Stimulated activated CD4-positive, alpha-beta T cell treated with anti-CD3 and anti-CD28 coated beads, TNF-alpha, amount 100 ng/mL, for 4 hours (primary cell): ENCODE measurements at regions not wholly inside any gene's neighbourhood (a gene's known extent, or its start where the extent isn't known, plus 50 kb on each side); places are given as distances from the start of the nearest gene placed in this dataset.

Source experiments
- DNase-seq, 3 experiments: peaks; one replicate each; pipeline ENCODE4 v3.0.0-alpha.2; 2020; ENCODE audit warnings: low read depth in 3 of 3

DNA sequence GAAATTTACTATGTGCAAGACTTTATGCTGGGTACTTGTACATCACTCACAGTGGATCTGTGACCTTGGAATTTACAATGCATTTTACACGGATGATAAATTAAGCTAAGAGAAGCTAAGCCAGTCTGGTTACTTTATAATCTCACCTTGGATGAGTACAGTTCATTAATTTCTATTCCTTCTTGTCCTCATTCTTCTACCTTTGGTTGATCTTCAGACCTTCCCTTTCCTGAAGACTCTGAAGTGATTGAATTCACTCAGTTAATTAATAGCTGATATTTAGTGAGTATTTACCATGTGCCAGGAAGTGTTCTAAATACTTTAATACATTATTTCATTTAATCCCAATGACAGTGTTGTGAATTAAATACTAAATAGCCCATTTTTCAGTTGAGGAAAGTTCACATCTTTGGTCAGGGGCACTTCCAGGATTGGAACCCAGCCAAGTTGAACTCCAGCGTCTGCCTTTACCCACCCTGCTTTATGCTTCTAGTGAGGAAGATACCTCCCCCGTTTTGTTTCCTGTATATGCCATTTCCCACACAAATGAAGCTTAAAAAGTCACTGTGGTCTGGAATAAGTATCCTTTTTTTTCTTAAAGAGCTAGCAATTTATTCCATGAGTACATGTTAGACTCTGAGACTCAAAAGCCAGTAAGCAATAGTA is 146.6 kb downstream of the TLR5 start:
- DNase-seq: no peak

DNA sequence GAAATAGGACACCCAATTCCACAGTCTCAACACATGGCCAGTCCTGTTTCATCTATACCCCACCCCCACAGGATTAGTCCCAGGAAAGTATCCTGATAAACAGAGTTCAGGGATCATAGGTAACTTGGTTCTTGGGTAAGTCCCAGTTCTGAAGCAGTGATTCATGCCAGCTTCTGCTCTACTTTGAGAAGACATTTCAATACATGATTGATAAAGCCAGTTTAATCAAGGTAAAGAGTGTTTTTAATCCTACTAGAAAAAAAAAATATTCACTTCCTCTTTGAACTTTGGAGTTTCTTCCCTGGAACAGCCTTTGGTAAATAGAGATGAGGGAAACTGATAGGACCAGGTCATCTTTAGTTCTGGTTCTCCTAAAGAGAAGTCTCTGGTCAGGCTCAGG is 142.4 kb downstream of the TLR5 start:
- no peak for DNase-seq

DNA sequence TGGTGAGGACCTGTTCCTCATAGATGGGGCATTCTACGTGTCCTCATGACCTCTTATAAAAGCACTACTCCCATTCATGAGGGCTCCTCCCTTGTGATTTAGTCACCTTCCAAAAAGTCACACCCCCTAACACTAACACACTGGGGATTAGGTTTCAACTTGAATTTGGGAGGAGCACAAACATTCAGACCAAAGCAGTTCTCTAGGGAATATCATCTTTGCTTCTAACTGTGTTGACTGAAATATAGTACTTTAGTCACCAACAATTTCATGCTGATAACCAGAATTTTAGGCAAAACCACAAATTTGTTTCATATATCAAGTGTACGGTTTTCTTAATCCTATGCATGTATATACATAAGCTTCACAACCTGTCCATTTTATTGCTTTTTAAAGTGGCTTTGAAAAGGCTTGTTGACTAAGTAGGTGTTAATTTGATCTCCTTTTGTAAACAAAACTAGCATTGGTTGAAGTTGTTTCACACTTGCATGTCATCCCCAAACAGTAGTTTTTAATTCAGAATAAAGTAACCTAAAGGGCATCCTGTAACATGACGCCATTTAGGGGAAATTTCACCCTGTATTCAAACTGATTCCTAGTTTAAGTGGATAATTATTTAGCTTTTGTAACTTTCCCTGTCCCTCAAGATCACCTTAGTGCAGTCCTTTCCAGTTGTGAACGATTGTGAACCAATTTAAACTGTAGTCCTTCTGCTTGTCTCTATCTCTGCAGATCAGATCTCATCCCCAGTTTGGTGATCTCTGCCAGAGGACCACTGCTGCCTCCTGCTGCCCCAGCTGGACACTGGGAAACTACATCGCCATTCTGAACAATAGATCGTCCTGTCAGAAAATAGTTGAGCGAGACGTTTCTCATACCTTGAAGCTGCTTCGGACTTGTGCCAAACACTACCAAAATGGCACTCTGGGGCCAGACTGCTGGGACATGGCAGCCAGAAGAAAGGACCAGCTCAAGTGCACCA is 141.1 kb downstream of the TLR5 start:
- no peak for DNase-seq

- no peak for DNase-seq
Observed at GRCh38 chr1:223003549-223003948, 139.5 kb downstream of the TLR5 start.

GRCh38 chr1:223006371-223006770 is 136.7 kb downstream of the TLR5 start:
- DNase-seq: no peak

GRCh38 chr1:223006917-223007648 is 136.0 kb downstream of the TLR5 start:
- no peak for DNase-seq

GRCh38 chr1:223007935-223008334 is 135.1 kb downstream of the TLR5 start:
- no peak for DNase-seq

- no peak for DNase-seq
Observed at GRCh38 chr1:223008808-223009207, 134.2 kb downstream of the TLR5 start.

DNA sequence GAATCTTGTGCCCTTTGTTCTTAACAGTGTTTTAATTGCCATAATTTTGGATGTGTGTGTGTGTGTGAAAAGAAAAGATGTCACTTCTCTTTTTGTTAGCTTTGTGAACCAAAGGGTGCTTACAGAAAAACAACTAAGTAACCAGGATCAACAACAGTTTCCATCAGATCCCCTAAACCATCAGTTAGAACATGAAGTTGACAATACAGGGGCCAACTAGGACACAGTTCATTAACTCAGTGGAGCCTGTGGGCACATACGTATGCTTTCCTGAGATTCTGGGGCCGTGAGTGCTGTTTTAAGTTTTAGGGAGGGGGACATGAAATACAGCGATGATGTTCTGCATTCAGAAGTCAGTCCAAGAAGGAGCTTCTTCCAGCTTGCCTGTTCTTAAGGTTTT is 133.6 kb downstream of the TLR5 start:
- no peak for DNase-seq

- no peak for DNase-seq
Observed at GRCh38 chr1:223010582-223011504, 132.2 kb downstream of the TLR5 start.

GRCh38 chr1:223011505-223011856 is 131.6 kb downstream of the TLR5 start:
- no peak for DNase-seq

- DNase-seq: no peak
Observed at GRCh38 chr1:223012176-223012788, 130.8 kb downstream of the TLR5 start.

DNA sequence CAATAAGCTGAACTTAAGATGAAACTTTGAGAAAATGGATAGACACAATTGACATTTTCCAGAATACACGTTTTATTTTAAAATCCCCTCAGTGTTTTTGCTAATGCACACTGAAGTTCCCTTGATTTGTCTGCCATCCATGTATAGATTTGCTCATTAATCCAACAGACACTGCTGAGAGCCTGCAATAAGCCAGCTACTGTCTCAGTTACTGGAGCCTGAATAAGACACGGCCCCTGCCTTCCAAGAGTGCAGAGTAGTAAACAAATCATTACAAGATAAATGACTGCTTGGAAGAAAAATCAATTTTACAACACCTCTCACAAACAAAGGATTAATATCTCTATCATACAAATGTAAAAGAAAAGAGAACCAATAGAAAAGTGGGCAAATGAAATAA is 130.1 kb downstream of the TLR5 start:
- no peak for DNase-seq

DNA sequence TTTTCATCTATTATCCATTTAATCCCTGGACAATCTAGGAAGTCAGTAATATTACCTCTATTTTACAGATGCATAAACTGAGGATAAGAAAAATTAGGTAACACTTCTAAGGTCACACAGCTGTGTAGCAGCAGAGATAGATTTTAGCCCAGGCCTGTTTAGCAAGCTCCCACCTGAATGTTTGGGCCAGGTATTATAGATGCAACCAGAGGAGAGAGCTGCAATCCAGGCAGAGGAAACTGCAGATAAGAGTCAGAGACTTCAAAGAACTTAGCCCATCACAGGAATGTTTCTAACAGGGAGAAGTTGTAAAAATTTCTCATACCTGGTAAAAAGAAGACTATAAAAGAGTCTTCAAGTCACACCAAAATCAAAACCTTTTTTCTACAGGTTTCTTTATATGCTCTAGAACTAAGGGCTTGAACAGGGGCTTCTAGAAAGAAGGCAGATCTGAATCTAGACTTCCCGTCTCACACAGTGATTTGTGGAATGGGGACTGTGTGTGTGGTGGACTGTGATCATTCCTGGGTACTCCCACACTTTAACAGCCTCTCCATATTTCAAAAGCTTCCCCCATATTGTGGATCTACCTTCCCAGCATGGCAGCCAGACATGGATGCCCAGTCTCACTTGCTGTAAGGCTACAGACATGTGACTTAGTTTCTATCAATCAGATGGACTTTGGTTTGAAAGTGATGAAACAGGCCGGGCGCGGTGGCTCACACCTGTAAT is 128.7 kb downstream of the TLR5 start:
- no peak for DNase-seq

GRCh38 chr1:223016381-223016780 is 126.7 kb downstream of the TLR5 start:
- no peak for DNase-seq

DNA sequence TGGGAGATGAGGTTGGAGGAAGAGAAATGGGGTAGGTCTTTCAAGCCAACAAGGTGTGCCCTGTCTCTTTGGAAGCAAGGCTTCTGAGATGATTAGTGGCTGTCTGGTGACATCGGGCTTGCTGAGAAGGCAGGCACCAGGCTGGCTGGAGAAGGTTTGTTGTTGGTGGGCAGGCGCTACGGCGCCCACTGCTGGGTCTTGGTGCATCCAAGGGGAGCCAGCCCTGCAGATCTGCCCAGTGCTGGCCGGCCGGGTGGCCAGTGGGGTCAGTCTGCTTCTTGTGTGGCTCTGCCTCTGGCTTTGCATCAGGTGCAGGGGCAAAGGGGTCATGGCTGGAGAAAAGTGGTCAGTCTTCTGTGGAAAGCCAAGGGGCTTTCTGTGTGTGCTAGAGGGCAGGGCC is 126.2 kb downstream of the TLR5 start:
- no peak for DNase-seq

DNA sequence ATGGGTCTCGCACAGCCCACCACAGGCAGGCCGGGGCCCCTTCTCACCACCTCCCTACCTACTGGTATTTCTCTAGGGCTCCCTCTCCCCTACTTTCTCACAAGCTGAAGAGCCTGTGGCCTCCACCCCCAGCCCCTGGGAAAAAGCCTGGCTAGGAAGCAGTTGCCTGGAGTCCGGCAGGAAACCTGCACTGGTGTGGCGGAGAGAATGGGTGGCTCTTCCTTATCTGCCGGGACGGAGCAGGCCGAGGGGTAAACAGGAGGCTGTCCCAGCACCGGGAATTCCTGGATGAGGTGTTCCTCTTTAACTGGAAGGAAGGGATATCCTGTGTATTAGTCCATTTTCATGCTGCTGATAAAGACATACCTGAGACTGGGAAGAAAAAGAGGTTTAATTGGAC is 125.8 kb downstream of the TLR5 start:
- no peak for DNase-seq

- DNase-seq: no peak
Observed at GRCh38 chr1:223018534-223018933, 124.5 kb downstream of the TLR5 start.

- no peak for DNase-seq
Observed at GRCh38 chr1:223019256-223019655, 123.8 kb downstream of the TLR5 start.

DNA sequence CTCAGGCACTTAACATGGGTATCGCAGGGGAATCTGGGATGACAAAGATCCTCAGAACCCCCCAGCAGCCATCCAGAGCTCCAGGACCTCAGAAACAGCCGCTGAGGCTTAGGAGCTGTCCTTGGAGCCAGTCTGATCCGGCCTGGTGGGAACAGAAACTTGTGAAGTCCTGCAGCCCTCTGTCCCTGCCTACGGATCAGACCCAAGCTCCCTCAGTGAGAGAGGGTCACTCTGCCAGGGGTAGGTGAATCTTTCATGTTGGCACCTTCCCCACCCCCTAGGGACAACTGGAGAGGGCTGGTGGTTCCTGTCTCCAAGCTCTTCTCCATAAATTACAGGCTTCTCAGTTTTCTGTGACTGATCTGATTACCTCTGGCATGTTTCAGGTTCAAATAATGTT is 122.3 kb downstream of the TLR5 start:
- no peak for DNase-seq
